A673 (cell line): ENCODE measurements at regions not wholly inside any gene's neighbourhood (a gene's known extent, or its start where the extent isn't known, plus 50 kb on each side); places are given as distances from the start of the nearest gene placed in this dataset.

ENCODE experiments used
- BruUV-seq: library from RNA; stranded (reverse); fragments of 400-500 nt; replicated peaks from 2 replicates; lab custom pipeline; 2021; lab: Mats Ljungman, UMichigan
- CTCF ChIA-PET: fragments of 300-600 bp; sonication (Branson Sonifier 250); formaldehyde crosslinking; loops from one replicate; lab custom pipeline; 2022; ENCODE audit warnings: antibody characterized with exemption; lab: Charles Lee
- POLR2A ChIA-PET: fragments of 300-600 bp; sonication (Branson Sonifier 250); formaldehyde crosslinking; loops from one replicate; lab custom pipeline; 2022; ENCODE audit warnings: antibody characterized with exemption; ENCODE audit not compliant: low non-redundant PET; lab: Charles Lee
- DNase-seq: peaks from one replicate; pipeline ENCODE4 v3.0.0-alpha.2; 2015; ENCODE audit warnings: low spot score
- H3K27ac ChIP-seq: fragments of 200-600 bp; sonication (generic); 2 replicates; pipeline ENCODE4 v1.5.1; 2016; ENCODE audit warnings: mixed run types, low read depth, mild to moderate bottlenecking, mixed read lengths, antibody characterized with exemption, low read length; ENCODE audit not compliant: poor library complexity, severe bottlenecking
- H3K27me3 ChIP-seq: fragments of 200-600 bp; sonication (generic); replicated peaks from 2 replicates; pipeline ENCODE4 v1.6.1; 2017; ENCODE audit warnings: mixed run types, low read depth, mild to moderate bottlenecking, mixed read lengths, antibody characterized with exemption, low read length; ENCODE audit not compliant: insufficient read depth, poor library complexity
- H3K36me3 ChIP-seq: fragments of 200-600 bp; sonication (generic); 2 replicates; pipeline ENCODE4 v1.6.1; 2016; ENCODE audit warnings: mixed run types, mild to moderate bottlenecking, mixed read lengths, antibody characterized with exemption, low read length; ENCODE audit not compliant: insufficient read depth, poor library complexity, severe bottlenecking
- H3K4me1 ChIP-seq: fragments of 200-600 bp; sonication (generic); 2 replicates; pipeline ENCODE4 v1.6.1; 2017; ENCODE audit warnings: mixed run types, mild to moderate bottlenecking, mixed read lengths, antibody characterized with exemption, low read length; ENCODE audit not compliant: insufficient read depth, poor library complexity, severe bottlenecking
- H3K4me3 ChIP-seq: fragments of 200-600 bp; sonication (generic); 2 replicates; pipeline ENCODE4 v1.5.1; 2016; ENCODE audit warnings: low read depth, mixed run types, mild to moderate bottlenecking, mixed read lengths, low read length; ENCODE audit not compliant: poor library complexity, severe bottlenecking
- H3K9me3 ChIP-seq: fragments of 200-600 bp; sonication (generic); 2 replicates; pipeline ENCODE4 v1.6.1; 2016; ENCODE audit warnings: mixed run types, low read depth, mild to moderate bottlenecking, mixed read lengths, antibody characterized with exemption, low read length; ENCODE audit not compliant: poor library complexity, severe bottlenecking
- CTCF ChIP-seq: fragments of 300-800, 200-600 bp; sonication (generic); conservative IDR thresholded peaks from 2 replicates; pipeline ENCODE4 v1.5.1; 2017; ENCODE audit warnings: low read depth, mild to moderate bottlenecking, antibody characterized with exemption, low read length, moderate library complexity, mixed read lengths
- EZH2 ChIP-seq: fragments of 200-600 bp; sonication (generic); IDR thresholded peaks from 2 replicates; pipeline ENCODE4 v1.6.1; 2017; ENCODE audit warnings: borderline replicate concordance, low read depth, mild to moderate bottlenecking, mixed read lengths, antibody characterized with exemption, low read length; ENCODE audit not compliant: poor library complexity, severe bottlenecking
- intact Hi-C: fragments of 100-400 bp; cut with micrococcal nuclease; formaldehyde crosslinking; loops from one replicate; pipeline ENCODE4 v1.10.0; 2022; ENCODE audit not compliant: unreplicated experiment

- BruUV-seq = no TSS peak
- Histone ChIP-seq H3K27me3 (no peaks in the 10 kb centered on the region), H3K36me3 (no peaks in the 10 kb centered on the region), H3K4me1 (no peaks in the 10 kb centered on the region), H3K27ac (no peak overlapping the region), H3K9me3 (no peaks in the 10 kb centered on the region), H3K4me3 (no peak overlapping the region)
- POLR2A ChIA-PET = no interaction called here
- CTCF ChIA-PET = no interaction called here
- no peak for DNase-seq
- TF ChIP-seq EZH2 = no peak
- TF ChIP-seq CTCF = no peak
- intact Hi-C loops = no loop called here
Measured at GRCh38 chr13:33891196-33891742, 73.3 kb downstream of the RFC3 start.

GRCh38 chr13:33893559-33893958 lies 75.6 kb downstream of the RFC3 start:
- POLR2A ChIA-PET = no interaction called here

GRCh38 chr13:33904431-33904830 lies 86.5 kb downstream of the RFC3 start:
- POLR2A ChIA-PET = no interaction called here

More at GRCh38 chr13:33893559-33893958, 75.6 kb downstream of the RFC3 start:
- Histone ChIP-seq H3K9me3 (peaks cover 2% of the 10 kb centered on the region), H3K4me3 (no peak overlapping the region), H3K4me1 (no peaks in the 10 kb centered on the region), H3K27me3 (no peaks in the 10 kb centered on the region), H3K36me3 (no peaks in the 10 kb centered on the region), H3K27ac (no peak overlapping the region)
- TF ChIP-seq EZH2 (no peak), CTCF (no peak)
- BruUV-seq = no TSS peak
- DNase-seq = no peak
- intact Hi-C loops = no loop called here
- CTCF ChIA-PET = no interaction called here

More at GRCh38 chr13:33904431-33904830, 86.5 kb downstream of the RFC3 start:
- no TSS peak for BruUV-seq
- no peak for TF ChIP-seq CTCF
- no peak for TF ChIP-seq EZH2
- peaks cover 2% of the 10 kb centered on the region for H3K9me3 ChIP-seq
- no peak for DNase-seq
- no peaks in the 10 kb centered on the region for H3K27me3 ChIP-seq
- H3K4me1 ChIP-seq = no peaks in the 10 kb centered on the region
- no peaks in the 10 kb centered on the region for H3K36me3 ChIP-seq
- intact Hi-C loops = no loop called here
- no peak overlapping the region for H3K27ac ChIP-seq
- CTCF ChIA-PET = no interaction called here
- no peak overlapping the region for H3K4me3 ChIP-seq
